ENCODE measurements at regions not wholly inside any gene's neighbourhood (a gene's known extent, or its start where the extent isn't known, plus 50 kb on each side); places are given as distances from the start of the nearest gene placed in this dataset.

- Histone ChIP-seq H3K27me3 (no peaks in the 10 kb centered on the region), H3K9me3 (no peaks in the 10 kb centered on the region), H3K36me3 (no peaks in the 10 kb centered on the region), H3K4me1 (no peaks in the 10 kb centered on the region), H3K4me3 (ENCODE audit: low read depth, low read length) (no peak overlapping the region)
- DNase-seq: no peak
- no peak for TF ChIP-seq CTCF (IDR thresholded peaks at IDR 0.05; ENCODE audit: low read depth, low read length)
Observed at GRCh38 chr2:19120181-19120580, 238.2 kb downstream of the OSR1 start.

GRCh38 chr2:19119326-19120001 lies 239.0 kb downstream of the OSR1 start:
- DNase-seq: no peak
- H3K4me3 ChIP-seq (ENCODE audit: low read depth, low read length): no peak overlapping the region
- H3K27me3 ChIP-seq: no peaks in the 10 kb centered on the region
- no peaks in the 10 kb centered on the region for H3K9me3 ChIP-seq
- H3K36me3 ChIP-seq: no peaks in the 10 kb centered on the region
- no peak for TF ChIP-seq CTCF (IDR thresholded peaks at IDR 0.05; ENCODE audit: low read depth, low read length)
- no peaks in the 10 kb centered on the region for H3K4me1 ChIP-seq

- Histone ChIP-seq H3K27me3 (no peaks in the 10 kb centered on the region), H3K36me3 (no peaks in the 10 kb centered on the region), H3K9me3 (no peaks in the 10 kb centered on the region), H3K4me1 (no peaks in the 10 kb centered on the region), H3K4me3 (ENCODE audit: low read depth, low read length) (no peak overlapping the region)
- DNase-seq: no peak
- TF ChIP-seq CTCF (IDR thresholded peaks at IDR 0.05; ENCODE audit: low read depth, low read length): no peak
Observed at GRCh38 chr2:19116918-19117317, 241.5 kb downstream of the OSR1 start.

GRCh38 chr2:19114754-19115231 lies 243.6 kb downstream of the OSR1 start:
- Histone ChIP-seq H3K9me3 (no peaks in the 10 kb centered on the region), H3K4me3 (ENCODE audit: low read depth, low read length) (no peak overlapping the region), H3K27me3 (no peaks in the 10 kb centered on the region), H3K36me3 (no peaks in the 10 kb centered on the region), H3K4me1 (no peaks in the 10 kb centered on the region)
- TF ChIP-seq CTCF (IDR thresholded peaks at IDR 0.05; ENCODE audit: low read depth, low read length): no peak
- DNase-seq: no peak

GRCh38 chr2:19114126-19114525 lies 244.3 kb downstream of the OSR1 start:
- no peaks in the 10 kb centered on the region for H3K36me3 ChIP-seq
- H3K4me3 ChIP-seq (ENCODE audit: low read depth, low read length): no peak overlapping the region
- DNase-seq: no peak
- no peak for TF ChIP-seq CTCF (IDR thresholded peaks at IDR 0.05; ENCODE audit: low read depth, low read length)
- no peaks in the 10 kb centered on the region for H3K4me1 ChIP-seq
- H3K9me3 ChIP-seq: no peaks in the 10 kb centered on the region
- no peaks in the 10 kb centered on the region for H3K27me3 ChIP-seq

GRCh38 chr2:19111354-19111753 lies 247.1 kb downstream of the OSR1 start:
- DNase-seq: no peak
- H3K4me3 ChIP-seq (ENCODE audit: low read depth, low read length): no peak overlapping the region
- TF ChIP-seq CTCF (IDR thresholded peaks at IDR 0.05; ENCODE audit: low read depth, low read length): no peak
- H3K9me3 ChIP-seq: no peaks in the 10 kb centered on the region
- H3K36me3 ChIP-seq: no peaks in the 10 kb centered on the region
- no peaks in the 10 kb centered on the region for H3K27me3 ChIP-seq
- no peaks in the 10 kb centered on the region for H3K4me1 ChIP-seq

Measured in BE2C (cell line).